ENCODE measurements at regions not wholly inside any gene's neighbourhood (a gene's known extent, or its start where the extent isn't known, plus 50 kb on each side); places are given as distances from the start of the nearest gene placed in this dataset.
"Not testable (repeated sequence)": the region's sequence is repeated elsewhere in the genome, so short reads cannot be mapped to it uniquely, and the experiment has no call there.

- no peak for DNase-seq
Measured at GRCh38 chr3:150300388-150300787, 107.7 kb upstream of the TSC22D2 start.

GRCh38 chr3:150299201-150299600 lies 108.9 kb upstream of the TSC22D2 start:
- no peak for DNase-seq

GRCh38 chr3:150296966-150297365 lies 111.1 kb upstream of the TSC22D2 start:
- DNase-seq: no peak

GRCh38 chr3:150296123-150296735 lies 111.9 kb upstream of the TSC22D2 start:
- no peak for DNase-seq

- DNase-seq: no peak
Measured at GRCh38 chr3:150293401-150294001, 114.6 kb upstream of the TSC22D2 start.

GRCh38 chr3:150292891-150293290 lies 115.2 kb upstream of the TSC22D2 start:
- DNase-seq: no peak

GRCh38 chr3:150291515-150291914 lies 116.6 kb upstream of the TSC22D2 start:
- no peak for DNase-seq

GRCh38 chr3:150286390-150287147 lies 121.5 kb upstream of the TSC22D2 start:
- no peak for DNase-seq

- no peak for DNase-seq
Measured at GRCh38 chr3:150285601-150286000, 122.5 kb upstream of the TSC22D2 start.

- DNase-seq: no peak
Measured at GRCh38 chr3:150278843-150279381, 129.2 kb upstream of the TSC22D2 start.

- DNase-seq: no peak
Measured at GRCh38 chr3:150278195-150278594, 129.9 kb upstream of the TSC22D2 start.

GRCh38 chr3:150277444-150277843 lies 130.7 kb upstream of the TSC22D2 start:
- DNase-seq: no peak

- DNase-seq: no peak
Measured at GRCh38 chr3:150275941-150276340, 132.2 kb upstream of the TSC22D2 start.

- DNase-seq: no peak
Measured at GRCh38 chr3:150274372-150274771, 133.7 kb upstream of the TSC22D2 start.

- no peak for DNase-seq
Measured at GRCh38 chr3:150273396-150273795, 134.7 kb upstream of the TSC22D2 start.

GRCh38 chr3:150271591-150271960 lies 136.5 kb upstream of the TSC22D2 start:
- no peak for DNase-seq

GRCh38 chr3:150270883-150271590 lies 137.1 kb upstream of the TSC22D2 start:
- no peak for DNase-seq

GRCh38 chr3:150270444-150270843 lies 137.7 kb upstream of the TSC22D2 start:
- not testable (repeated sequence) for DNase-seq

GRCh38 chr3:150269526-150269925 lies 138.6 kb upstream of the TSC22D2 start:
- DNase-seq: no peak

GRCh38 chr3:150268426-150269391 lies 139.4 kb upstream of the TSC22D2 start:
- DNase-seq: no peak

GRCh38 chr3:150267288-150267687 lies 140.8 kb upstream of the TSC22D2 start:
- no peak for DNase-seq

- DNase-seq: no peak
Measured at GRCh38 chr3:150265305-150265704, 142.8 kb upstream of the TSC22D2 start.
